Medulla oblongata (tissue), 1 donor: ENCODE measurements at regions not wholly inside any gene's neighbourhood (a gene's known extent, or its start where the extent isn't known, plus 50 kb on each side); places are given as distances from the start of the nearest gene placed in this dataset.

Experiments used
- DNase-seq: peaks from one replicate; pipeline ENCODE4 v3.0.0-alpha.2; 2015; ENCODE audit errors: extremely low spot score

- DNase-seq: no peak
These were observed 339.3 kb upstream of the PFKP start for GRCh38 chr10:2728087-2728486.

GRCh38 chr10:2716596-2716995 lies 350.8 kb upstream of the PFKP start:
- no peak for DNase-seq

- DNase-seq: no peak
These were observed 352.8 kb upstream of the PFKP start for GRCh38 chr10:2714597-2714996.

- DNase-seq: no peak
These were observed 363.4 kb upstream of the PFKP start for GRCh38 chr10:2703953-2704352.

- no peak for DNase-seq
These were observed 365.5 kb upstream of the PFKP start for GRCh38 chr10:2701802-2702201.

- no peak for DNase-seq
These were observed 366.6 kb upstream of the PFKP start for GRCh38 chr10:2700626-2701305.

- no peak for DNase-seq
These were observed 378.4 kb upstream of the PFKP start for GRCh38 chr10:2688958-2689357.

- no peak for DNase-seq
These were observed 380.7 kb upstream of the PFKP start for GRCh38 chr10:2686691-2687090.

- DNase-seq: no peak
These were observed 384.9 kb upstream of the PFKP start for GRCh38 chr10:2682491-2682890.

GRCh38 chr10:2681891-2682290 lies 385.5 kb upstream of the PFKP start:
- no peak for DNase-seq

GRCh38 chr10:2680821-2681220 lies 386.5 kb upstream of the PFKP start:
- peak; percentile 13 for DNase-seq

- no peak for DNase-seq
These were observed 387.7 kb upstream of the PFKP start for GRCh38 chr10:2679646-2680045.

GRCh38 chr10:2676455-2676854 lies 390.9 kb upstream of the PFKP start:
- no peak for DNase-seq

GRCh38 chr10:2674451-2674850 lies 392.9 kb upstream of the PFKP start:
- no peak for DNase-seq

GRCh38 chr10:2670864-2671263 lies 396.5 kb upstream of the PFKP start:
- no peak for DNase-seq

GRCh38 chr10:2665772-2666171 lies 401.6 kb upstream of the PFKP start:
- DNase-seq: no peak

- DNase-seq: no peak
These were observed 407.1 kb upstream of the PFKP start for GRCh38 chr10:2660276-2660675.

- DNase-seq: no peak
These were observed 407.6 kb upstream of the PFKP start for GRCh38 chr10:2659660-2660209.

- no peak for DNase-seq
These were observed 408.6 kb upstream of the PFKP start for GRCh38 chr10:2658780-2659179.

- DNase-seq: no peak
These were observed 417.0 kb upstream of the PFKP start for GRCh38 chr10:2650328-2650727.

- DNase-seq: no peak
These were observed 426.3 kb upstream of the PFKP start for GRCh38 chr10:2641028-2641427.

- DNase-seq: no peak
These were observed 433.7 kb upstream of the PFKP start for GRCh38 chr10:2633630-2634029.

GRCh38 chr10:2631557-2632205 lies 435.7 kb upstream of the PFKP start:
- no peak for DNase-seq
